HG02938 (cell line): ENCODE measurements at regions not wholly inside any gene's neighbourhood (a gene's known extent, or its start where the extent isn't known, plus 50 kb on each side); places are given as distances from the start of the nearest gene placed in this dataset.
"Not testable (repeated sequence)": the region's sequence is repeated elsewhere in the genome, so short reads cannot be mapped to it uniquely, and the experiment has no call there.

Source experiments
- ATAC-seq: cut with Tn5 transposase; IDR thresholded peaks from one replicate; pipeline ENCODE4 v1.9.1; 2021; ENCODE audit warnings: mild to moderate bottlenecking, moderate library complexity; ENCODE audit not compliant: unreplicated experiment

DNA sequence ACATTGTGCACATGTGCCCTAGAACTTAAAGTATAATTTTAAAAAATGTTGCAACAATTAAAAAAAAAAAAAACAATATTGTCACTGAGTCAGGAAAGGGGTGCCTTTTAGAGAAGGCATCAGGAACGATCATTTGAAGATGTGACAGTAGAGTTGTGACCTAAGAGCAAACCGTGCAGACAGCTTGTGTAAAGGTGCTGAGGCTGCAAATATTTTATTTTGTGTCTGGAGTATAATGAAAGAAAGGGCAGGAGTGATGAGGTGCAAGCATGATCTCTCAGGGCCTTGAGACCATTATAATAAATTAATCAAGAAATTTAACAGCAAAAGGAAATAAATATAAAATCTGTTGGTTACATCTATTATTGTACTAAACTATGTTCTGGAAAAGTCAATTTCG is 1219.7 kb downstream of the OLFM4 start:
- ATAC-seq: no peak

DNA sequence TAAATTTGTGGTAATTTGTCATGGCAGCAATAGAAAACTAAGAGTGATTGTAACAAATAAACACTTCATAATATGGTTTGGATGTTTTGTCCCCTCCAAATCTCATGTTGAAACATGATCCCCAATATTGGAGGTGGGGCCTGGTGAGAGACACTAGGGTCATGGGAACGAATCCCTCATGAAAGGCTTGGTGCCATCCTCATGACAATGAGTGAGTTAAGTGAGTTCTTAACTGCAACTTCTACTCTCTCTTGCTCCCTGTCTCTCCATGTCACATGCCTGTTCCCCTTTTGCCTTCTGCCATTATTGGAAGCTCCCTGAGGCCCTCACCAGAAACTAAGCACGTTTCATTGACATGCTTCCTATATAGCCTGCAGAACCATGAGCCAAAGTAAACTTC is 1233.2 kb downstream of the OLFM4 start:
- no peak for ATAC-seq

DNA sequence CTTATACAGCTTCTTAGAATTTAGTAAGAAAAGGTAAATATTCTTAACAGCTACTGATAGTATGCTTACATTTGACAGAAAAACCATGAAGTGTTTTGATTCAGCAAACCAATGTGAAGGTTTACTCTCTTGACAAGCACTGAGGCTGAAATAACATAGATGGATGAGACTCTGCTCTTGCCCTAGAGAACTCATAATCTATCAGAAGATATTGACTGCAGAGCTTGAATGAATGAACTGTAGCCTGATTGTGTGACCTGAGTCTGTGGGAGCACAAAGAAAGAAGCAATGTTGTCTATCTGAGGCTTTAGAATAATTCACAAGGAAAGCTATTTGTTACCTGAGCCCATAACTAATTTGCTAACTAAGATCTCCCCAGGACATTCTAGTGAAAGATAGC is 1235.3 kb downstream of the OLFM4 start:
- no peak for ATAC-seq

- not testable (repeated sequence) for ATAC-seq
These were observed 1238.6 kb downstream of the OLFM4 start for GRCh38 chr13:54267253-54267668.

DNA sequence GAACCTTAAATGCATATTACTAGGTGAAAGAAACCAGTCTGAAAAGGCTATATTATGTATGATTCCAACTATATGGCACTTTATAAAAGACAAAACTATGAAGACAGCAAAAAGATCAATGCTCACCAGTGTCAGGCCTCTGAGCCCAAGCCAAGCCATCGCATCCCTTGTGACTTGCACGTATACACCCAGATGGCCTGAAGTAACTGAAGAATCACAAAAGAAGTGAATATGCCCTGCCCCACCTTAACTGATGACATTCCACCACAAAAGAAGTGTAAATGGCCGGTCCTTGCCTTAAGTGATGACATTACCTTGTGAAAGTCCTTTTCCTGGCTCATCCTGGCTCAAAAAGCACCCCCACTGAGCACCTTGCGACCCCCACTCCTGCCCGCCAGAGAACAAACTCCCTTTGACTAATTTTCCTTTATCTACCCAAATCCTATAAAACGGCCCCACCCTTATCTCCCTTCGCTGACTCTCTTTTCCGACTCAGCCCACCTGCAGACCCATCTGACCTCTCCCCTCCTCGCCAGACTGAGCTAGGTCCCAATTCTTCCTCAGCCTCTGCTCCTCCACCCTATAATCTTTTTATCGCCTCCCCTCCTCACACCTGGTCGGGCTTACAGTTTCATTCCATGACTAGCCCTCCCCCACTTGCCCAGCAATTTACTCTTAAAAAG is 1239.5 kb downstream of the OLFM4 start:
- not testable (repeated sequence) for ATAC-seq

- no peak for ATAC-seq
These were observed 1258.6 kb downstream of the OLFM4 start for GRCh38 chr13:54287062-54287764.

DNA sequence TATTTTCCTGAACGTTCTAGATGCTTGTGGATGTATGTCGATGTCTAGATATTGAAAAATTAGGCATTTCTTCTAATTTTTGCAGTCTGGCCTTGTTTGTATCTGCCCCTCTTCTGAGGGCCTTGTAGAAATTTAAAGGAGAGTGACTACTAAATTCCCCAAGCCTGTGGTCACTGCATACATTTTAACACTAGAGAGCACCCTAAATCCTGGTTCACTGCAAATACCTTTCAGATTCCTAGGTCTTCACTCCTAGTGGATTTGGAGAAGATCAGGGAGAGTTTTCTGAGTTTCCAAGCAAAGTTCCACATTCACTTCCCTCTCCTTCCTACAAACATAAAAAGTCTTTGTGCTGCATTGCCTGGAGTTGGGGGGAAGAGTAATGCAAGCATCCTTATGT is 1272.5 kb downstream of the OLFM4 start:
- ATAC-seq: no peak

DNA sequence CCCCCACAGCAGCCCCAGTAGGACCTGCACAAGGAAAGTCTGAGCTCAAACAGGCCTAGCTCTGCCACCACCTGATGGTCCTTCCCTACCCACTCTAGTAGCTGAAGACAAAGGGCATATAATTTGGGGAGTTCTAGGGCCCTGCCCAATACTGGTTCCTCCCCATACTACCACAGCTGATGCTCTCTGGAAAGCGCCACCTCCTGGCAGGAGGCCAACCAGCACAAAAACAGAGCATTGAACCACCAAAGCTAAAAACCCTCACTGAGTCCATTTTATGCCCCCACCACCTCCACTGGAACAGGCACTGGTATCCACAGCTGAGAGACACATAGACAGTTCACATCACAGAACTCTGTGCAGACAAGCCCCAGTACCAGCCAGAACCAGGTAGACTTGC is 1276.8 kb downstream of the OLFM4 start:
- ATAC-seq: no peak

DNA sequence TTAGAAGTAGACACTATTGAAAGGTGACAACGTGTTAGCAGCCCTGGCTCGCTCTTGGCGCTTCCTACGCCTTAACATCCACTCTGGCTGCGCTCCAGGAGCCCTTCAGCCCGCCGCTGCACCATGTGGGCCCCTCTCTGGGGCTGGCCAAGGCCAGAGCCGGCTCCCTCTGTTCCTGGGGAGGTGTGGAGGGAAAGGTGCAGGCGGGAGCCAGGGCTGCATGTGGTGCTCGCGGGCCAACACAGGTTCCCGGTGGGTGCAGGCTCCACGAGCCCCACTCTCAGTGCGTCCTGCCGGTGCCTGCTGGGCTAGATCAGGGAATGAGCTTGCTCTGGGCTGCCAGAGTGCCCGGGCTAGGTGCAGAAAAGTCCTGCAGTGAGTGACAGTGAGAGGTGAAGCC is 1284.3 kb downstream of the OLFM4 start:
- ATAC-seq: no peak

DNA sequence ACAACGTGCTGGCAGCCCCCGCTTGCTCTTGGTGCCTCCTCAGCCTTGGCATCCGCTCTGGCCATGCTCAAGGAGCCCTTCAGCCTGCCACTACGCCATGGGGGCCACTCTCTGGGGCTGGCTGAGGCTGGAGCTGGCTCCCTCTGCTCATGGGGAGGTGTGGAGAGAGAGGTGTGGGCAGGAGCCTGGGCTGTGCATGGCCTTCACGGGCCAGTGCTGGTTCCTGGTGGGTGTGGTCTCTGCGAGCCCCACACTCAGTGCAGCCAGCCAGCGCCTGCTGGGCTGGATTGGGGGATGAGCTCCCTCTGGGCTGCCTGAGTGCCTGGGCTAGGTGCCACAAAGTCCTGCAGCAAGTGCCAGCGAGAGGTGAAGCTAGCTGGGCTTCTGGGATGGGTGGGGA is 1289.1 kb downstream of the OLFM4 start:
- ATAC-seq: no peak

- ATAC-seq: no peak
These were observed 1308.9 kb downstream of the OLFM4 start for GRCh38 chr13:54337540-54337939.

DNA sequence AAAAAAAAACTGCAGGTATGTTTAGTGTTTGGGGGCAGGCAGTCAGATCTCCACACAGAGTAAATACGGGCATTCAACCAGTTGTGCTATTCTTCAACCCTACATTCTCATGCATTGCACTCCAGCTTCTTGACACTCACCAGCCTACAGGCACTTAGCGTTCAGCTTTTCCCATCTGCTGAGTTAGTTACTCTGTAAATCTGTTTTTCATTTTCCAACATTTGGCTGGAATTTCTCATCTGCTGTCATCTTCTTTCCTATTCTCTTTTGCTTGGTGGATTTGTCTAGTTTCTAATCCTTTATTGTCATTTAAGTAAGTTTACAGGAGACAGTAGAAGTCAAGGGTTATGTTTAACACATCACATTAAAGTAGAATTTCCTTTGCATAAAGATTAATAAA is 1318.9 kb downstream of the OLFM4 start:
- no peak for ATAC-seq

GRCh38 chr13:54356209-54356608 is 1327.6 kb downstream of the OLFM4 start:
- ATAC-seq: no peak

- no peak for ATAC-seq
These were observed 1328.2 kb downstream of the OLFM4 start for GRCh38 chr13:54356849-54357248.

DNA sequence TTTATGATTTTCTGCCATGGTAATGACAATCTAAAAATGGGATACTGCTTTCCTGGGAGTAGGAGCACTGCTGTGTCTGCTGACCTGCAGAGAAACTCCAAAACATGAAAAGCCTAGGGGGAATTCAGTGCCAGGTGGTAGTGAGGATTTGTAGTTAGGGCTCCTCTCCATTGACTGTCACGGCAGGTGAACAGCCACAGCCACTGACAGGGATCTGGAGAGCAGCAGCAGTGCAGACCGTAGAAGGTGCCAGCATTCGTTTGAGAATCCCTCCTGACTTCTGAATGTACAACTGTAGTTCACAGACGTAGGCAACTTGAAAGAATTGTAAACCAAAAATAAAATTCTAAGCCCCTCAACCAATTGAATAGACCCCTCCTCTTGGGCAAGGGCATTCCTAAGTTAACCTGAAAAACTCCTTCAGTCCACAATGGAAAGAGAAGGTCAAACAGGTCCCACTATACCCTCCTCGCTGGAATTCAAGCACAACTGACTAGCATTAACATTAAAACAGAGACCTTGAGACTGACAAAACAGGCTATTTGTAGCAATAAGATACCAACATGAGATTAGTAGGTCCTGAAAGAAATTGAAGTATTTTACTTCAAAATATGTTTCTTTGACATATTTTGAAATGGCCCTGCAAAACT is 1328.8 kb downstream of the OLFM4 start:
- no peak for ATAC-seq

GRCh38 chr13:54361460-54361859 is 1332.8 kb downstream of the OLFM4 start:
- no peak for ATAC-seq

- ATAC-seq: no peak
These were observed 1338.1 kb downstream of the OLFM4 start for GRCh38 chr13:54366728-54367127.

GRCh38 chr13:54367639-54368271 is 1339.1 kb downstream of the OLFM4 start:
- no peak for ATAC-seq

- no peak for ATAC-seq
These were observed 1339.8 kb downstream of the OLFM4 start for GRCh38 chr13:54368387-54368786.

GRCh38 chr13:54373211-54373610 is 1344.6 kb downstream of the OLFM4 start:
- ATAC-seq: no peak

DNA sequence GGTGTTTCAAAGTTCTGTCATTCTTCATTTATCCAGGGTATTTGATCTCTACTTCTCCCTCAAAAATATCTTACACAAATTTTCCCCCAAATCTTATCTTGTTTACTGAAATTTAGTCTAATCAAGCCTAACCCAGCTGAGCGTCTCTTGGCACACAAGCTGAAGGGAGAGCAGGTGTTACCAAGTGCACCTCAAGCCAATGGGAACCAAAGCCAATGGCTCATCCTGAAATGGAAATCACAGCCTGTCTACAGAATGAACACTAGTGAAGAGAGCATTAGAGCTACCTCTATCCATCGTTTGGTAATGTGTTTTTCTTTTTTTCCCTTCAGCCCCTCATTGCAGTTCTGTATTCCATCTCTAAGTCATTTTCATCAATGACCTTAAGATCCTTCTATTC is 1350.8 kb downstream of the OLFM4 start:
- no peak for ATAC-seq

- no peak for ATAC-seq
These were observed 1355.0 kb downstream of the OLFM4 start for GRCh38 chr13:54383604-54384003.
